ENCODE measurements at regions not wholly inside any gene's neighbourhood (a gene's known extent, or its start where the extent isn't known, plus 50 kb on each side); places are given as distances from the start of the nearest gene placed in this dataset.

DNA sequence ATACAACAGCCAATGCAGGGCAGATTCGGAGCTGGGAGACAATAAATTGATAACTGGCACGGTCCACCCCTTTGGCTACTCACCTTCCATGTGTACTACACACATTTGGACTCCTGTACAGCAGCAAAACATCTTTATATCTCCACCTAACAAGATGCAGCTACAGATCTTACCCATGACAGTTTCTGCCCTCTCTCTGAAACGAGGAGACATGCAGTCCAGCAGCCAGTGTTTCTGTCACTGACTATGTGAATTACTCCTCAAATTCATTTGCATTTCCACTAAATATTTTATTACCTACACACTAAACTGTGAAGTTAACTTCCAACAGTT, 58.7 kb upstream of the BEGAIN start:
- TF ChIP-seq CTCF (IDR thresholded peaks at IDR 0.05; ENCODE audit: insufficient read depth, low read length): no peak
- no peak for TF ChIP-seq GABPA (IDR thresholded peaks at IDR 0.05; ENCODE audit: low read depth)
- no peak for TF ChIP-seq REST (IDR thresholded peaks at IDR 0.05; ENCODE audit: insufficient replicate concordance, low read depth)
- no peak for TF ChIP-seq SPI1 (IDR thresholded peaks at IDR 0.05; ENCODE audit: borderline replicate concordance, low read depth)
- TF ChIP-seq POLR2AphosphoS5 (IDR thresholded peaks at IDR 0.05; ENCODE audit: low read depth): no peak
- no peak overlapping the region for H3K4me3 ChIP-seq (replicated peaks; ENCODE audit: insufficient read depth, low read length)
- DNase-seq (ENCODE audit: low read depth in 1 of 2, low spot score in 1 of 2): no peak
- no peaks in the 10 kb centered on the region for H3K27me3 ChIP-seq (ENCODE audit: insufficient read depth, poor library complexity, severe bottlenecking)
- H3K27ac ChIP-seq (replicated peaks): no peak overlapping the region

GRCh38 chr14:100648474-100649172, 61.4 kb upstream of the BEGAIN start:
- no peak overlapping the region for H3K27ac ChIP-seq (replicated peaks)
- no peak for TF ChIP-seq POLR2AphosphoS5 (IDR thresholded peaks at IDR 0.05; ENCODE audit: low read depth)
- TF ChIP-seq CTCF (IDR thresholded peaks at IDR 0.05; ENCODE audit: insufficient read depth, low read length): no peak
- TF ChIP-seq SPI1 (IDR thresholded peaks at IDR 0.05; ENCODE audit: borderline replicate concordance, low read depth): no peak
- no peak for TF ChIP-seq GABPA (IDR thresholded peaks at IDR 0.05; ENCODE audit: low read depth)
- no peak for TF ChIP-seq REST (IDR thresholded peaks at IDR 0.05; ENCODE audit: insufficient replicate concordance, low read depth)
- no peaks in the 10 kb centered on the region for H3K27me3 ChIP-seq (ENCODE audit: insufficient read depth, poor library complexity, severe bottlenecking)
- DNase-seq (ENCODE audit: low read depth in 1 of 2, low spot score in 1 of 2): no peak
- no peak overlapping the region for H3K4me3 ChIP-seq (replicated peaks; ENCODE audit: insufficient read depth, low read length)

GRCh38 chr14:100649173-100649519, 61.9 kb upstream of the BEGAIN start:
- no peak overlapping the region for H3K27ac ChIP-seq (replicated peaks)

More at GRCh38 chr14:100649173-100649519, 61.9 kb upstream of the BEGAIN start:
- no peak for TF ChIP-seq CTCF (IDR thresholded peaks at IDR 0.05; ENCODE audit: insufficient read depth, low read length)
- no peak for TF ChIP-seq REST (IDR thresholded peaks at IDR 0.05; ENCODE audit: insufficient replicate concordance, low read depth)
- TF ChIP-seq POLR2AphosphoS5 (IDR thresholded peaks at IDR 0.05; ENCODE audit: low read depth): no peak
- TF ChIP-seq SPI1 (IDR thresholded peaks at IDR 0.05; ENCODE audit: borderline replicate concordance, low read depth): no peak
- TF ChIP-seq GABPA (IDR thresholded peaks at IDR 0.05; ENCODE audit: low read depth): no peak
- DNase-seq (ENCODE audit: low read depth in 1 of 2, low spot score in 1 of 2): no peak
- H3K27me3 ChIP-seq (ENCODE audit: insufficient read depth, poor library complexity, severe bottlenecking): no peaks in the 10 kb centered on the region
- no peak overlapping the region for H3K4me3 ChIP-seq (replicated peaks; ENCODE audit: insufficient read depth, low read length)
